ENCODE measurements at regions not wholly inside any gene's neighbourhood (a gene's known extent, or its start where the extent isn't known, plus 50 kb on each side); places are given as distances from the start of the nearest gene placed in this dataset.
A peak's percentile ranks its signal among the peaks of the same experiment; 100 is the strongest.

DNA sequence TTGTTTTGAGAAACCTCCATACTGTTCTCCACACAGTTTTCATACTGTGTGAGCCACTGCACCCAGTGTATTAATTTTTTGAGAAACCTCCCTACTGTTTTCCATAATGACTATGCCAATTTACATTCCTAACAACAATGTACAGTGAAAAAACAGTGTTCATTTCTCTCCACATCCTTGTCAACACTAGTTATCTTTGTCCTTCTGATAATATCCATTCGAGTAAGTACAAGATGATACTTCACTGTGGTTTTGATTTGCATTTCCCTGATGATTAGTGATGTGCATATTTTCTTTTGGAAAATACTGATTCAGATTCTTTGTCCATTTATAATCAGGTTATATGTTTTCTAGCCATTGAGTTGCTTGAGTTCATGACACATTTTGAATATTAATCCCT, 462.0 kb downstream of the CDH11 start:
- Mint-ChIP-seq H3K27ac (no peak overlapping the region), H3K27me3 (no peaks in the 10 kb centered on the region), H3K4me3 (no peak overlapping the region), H3K9me3 (peaks cover 7 to 11% of the 10 kb centered on the region in 2 donors), H3K4me1 (no peaks in the 10 kb centered on the region)
- ATAC-seq (no peak), DNase-seq (no peak)

DNA sequence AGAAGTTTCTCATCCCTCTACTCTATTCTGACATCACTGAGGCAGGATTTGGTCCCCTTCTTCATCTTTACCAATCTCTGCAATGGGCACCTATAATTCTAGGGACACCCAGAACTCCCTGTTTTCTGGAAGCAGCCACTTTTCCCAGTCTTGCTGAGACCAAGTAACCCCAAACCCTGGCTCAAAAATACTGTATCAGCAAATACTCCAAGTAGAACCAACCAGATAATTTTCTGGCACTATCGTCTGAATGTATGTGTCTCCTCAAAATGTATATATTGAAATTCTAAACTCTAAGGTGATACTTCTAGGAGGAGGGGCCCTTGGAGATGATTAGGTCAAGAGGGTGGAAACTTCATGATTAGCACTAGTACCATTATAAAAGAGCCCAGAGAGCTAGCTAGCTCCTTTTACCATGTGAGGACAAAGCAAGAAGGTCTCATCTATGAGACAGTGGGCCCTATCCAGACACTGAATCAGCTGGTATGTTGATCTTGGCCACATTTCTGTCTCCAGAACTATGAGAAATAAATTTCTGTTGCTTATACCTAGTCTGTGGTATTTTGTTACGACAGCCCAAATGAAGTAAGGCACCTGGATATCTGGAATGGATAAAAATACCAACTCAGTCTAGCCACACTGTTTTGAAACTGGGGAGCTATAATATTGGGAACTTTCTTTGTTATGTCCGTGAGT, 464.4 kb downstream of the CDH11 start:
- DNase-seq: no peak
- no peaks in the 10 kb centered on the region for H3K27me3 Mint-ChIP-seq

DNA sequence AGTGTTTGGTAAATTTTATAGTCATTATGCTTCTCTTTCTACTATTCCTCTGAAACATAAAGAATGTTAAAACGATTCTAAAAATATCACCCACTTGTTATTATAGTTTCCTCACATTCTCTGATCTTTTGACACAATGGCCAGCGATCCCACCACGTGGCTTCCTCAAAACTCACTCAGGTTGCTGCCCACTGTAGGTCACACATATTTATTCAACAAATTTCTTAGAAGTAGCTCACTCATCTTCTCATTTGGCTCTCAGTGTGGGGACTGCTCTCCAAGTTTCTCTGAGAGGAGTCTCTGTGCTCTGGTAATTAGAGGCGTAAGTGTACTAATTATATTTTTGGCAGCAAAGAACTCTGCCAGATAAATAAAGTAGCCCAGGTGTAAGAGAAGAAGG, 465.4 kb downstream of the CDH11 start:
- Mint-ChIP-seq H3K27ac (no peak overlapping the region), H3K9me3 (peaks cover 24 to 31% of the 10 kb centered on the region in 2 donors), H3K27me3 (no peaks in the 10 kb centered on the region), H3K4me3 (no peak overlapping the region), H3K4me1 (no peaks in the 10 kb centered on the region)
- ATAC-seq: no peak
- DNase-seq: no peak

More for the DNA sequence above, 464.4 kb downstream of the CDH11 start:
- Mint-ChIP-seq H3K4me3 (no peak overlapping the region), H3K27ac (no peak overlapping the region), H3K4me1 (no peaks in the 10 kb centered on the region), H3K9me3 (peaks cover 19 to 23% of the 10 kb centered on the region in 2 donors)
- no peak for ATAC-seq

DNA sequence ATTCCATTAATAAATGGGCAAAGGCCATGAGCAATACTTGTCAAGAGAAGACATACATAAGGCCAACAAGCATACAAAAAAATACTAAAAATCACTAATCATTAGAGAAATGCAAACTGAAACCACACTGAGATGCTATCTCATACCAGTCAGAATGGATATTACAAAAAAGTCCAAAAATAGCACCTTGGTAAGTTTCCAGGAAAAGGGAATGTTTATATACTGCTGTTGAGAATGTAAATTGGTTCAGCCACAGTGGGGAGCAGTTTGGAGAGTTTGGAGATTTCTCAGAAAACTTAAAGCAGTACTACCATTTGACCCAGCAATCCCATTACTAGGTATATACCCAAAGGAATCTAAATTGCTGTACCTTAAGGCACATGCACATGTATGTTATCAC, 467.7 kb downstream of the CDH11 start:
- Mint-ChIP-seq H3K9me3 (peaks cover 36 to 40% of the 10 kb centered on the region in 2 donors), H3K27me3 (no peaks in the 10 kb centered on the region), H3K27ac (no peak overlapping the region), H3K4me3 (no peak overlapping the region), H3K4me1 (no peaks in the 10 kb centered on the region)
- no peak for ATAC-seq
- DNase-seq: no peak

DNA sequence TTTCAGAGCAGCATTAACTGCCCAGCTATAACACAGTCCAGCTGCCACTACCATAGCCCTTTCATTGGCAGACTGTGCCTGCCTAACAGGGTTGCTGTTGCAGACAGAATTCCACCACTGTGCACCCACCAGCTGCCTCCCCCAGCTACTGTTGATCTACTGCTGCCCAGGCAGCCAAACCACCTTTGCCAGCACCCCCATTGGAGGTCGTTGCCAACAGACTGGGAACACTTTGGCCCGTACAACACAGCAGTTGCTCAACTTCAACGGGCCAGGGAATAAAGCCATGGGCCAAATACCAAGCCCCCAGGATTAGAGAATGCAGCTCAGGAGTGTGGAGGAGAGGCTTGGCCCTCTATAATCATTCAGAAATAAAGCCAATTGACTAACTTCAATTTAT, 473.6 kb downstream of the CDH11 start:
- ATAC-seq: no peak
- DNase-seq: no peak
- Mint-ChIP-seq H3K4me3 (no peak overlapping the region), H3K9me3 (peaks cover 30 to 40% of the 10 kb centered on the region in 2 donors), H3K27ac (no peak overlapping the region), H3K27me3 (no peaks in the 10 kb centered on the region), H3K4me1 (no peaks in the 10 kb centered on the region)

DNA sequence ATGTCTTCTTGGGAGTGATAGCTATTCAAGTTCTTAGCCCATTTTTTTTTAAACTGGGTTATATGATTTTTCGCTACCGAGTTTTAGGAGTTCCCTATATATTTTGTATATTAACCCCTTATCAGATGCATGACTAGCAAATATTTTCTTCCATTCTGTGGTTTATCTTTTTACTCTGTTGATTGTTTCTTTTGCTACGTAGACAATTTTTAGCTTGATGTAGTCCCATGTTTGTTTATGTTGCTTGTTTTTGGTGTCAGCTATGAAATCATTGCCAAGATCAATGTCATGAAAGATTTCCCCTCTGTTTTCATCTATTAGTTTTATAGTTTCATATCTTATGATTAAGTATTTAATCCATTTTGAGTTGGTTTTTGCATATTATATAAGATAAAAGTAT, 480.5 kb downstream of the CDH11 start:
- H3K4me1 Mint-ChIP-seq: no peaks in the 10 kb centered on the region
- H3K27me3 Mint-ChIP-seq: no peaks in the 10 kb centered on the region
- no peak for ATAC-seq
- peaks cover 5 to 6% of the 10 kb centered on the region in 2 donors for H3K9me3 Mint-ChIP-seq
- DNase-seq: no peak
- H3K4me3 Mint-ChIP-seq: no peak overlapping the region
- no peak overlapping the region for H3K27ac Mint-ChIP-seq

DNA sequence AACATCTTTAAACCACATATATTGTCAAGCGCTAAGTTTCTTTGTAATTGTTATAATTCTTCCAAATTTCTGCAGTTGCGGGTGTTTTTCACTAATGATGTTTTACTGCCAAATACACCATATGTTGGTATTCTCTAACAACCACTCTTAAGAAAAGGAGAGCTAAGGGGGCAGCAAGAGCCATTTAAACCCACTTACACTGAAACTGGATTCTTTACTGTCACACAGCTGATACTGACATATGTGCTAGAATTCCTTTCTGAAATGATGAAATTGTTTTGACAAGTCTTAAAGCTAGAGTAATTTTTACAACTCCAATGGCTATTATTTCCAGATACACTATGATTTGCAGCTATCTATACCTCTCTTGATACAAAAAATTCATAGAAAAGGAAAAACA, 483.1 kb downstream of the CDH11 start:
- no peak overlapping the region for H3K27ac Mint-ChIP-seq
- H3K9me3 Mint-ChIP-seq: peaks cover 5 to 6% of the 10 kb centered on the region in 2 donors
- ATAC-seq (no peak), DNase-seq (no peak)
- no peaks in the 10 kb centered on the region for H3K27me3 Mint-ChIP-seq
- no peak overlapping the region for H3K4me3 Mint-ChIP-seq
- H3K4me1 Mint-ChIP-seq: no peaks in the 10 kb centered on the region

DNA sequence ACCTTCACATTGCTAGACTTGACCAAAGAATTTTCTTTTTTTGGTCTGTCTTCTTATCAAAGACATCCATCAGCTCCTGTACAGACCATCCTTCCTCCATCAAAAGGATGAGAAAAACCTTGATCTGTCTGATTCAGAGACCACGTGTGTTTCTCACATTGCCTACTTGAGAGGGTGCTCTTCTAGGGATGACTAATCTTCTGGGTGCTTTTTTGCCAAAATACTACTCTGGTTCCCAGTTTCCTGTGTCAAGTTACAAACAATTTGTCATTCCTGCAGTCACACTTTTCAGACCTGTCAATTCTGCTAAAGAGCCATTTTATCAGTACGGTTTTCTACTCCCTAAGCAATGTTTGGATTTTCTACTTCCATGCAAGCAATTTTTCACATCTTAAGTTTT, 492.2 kb downstream of the CDH11 start:
- ATAC-seq: peak; percentile 42

DNA sequence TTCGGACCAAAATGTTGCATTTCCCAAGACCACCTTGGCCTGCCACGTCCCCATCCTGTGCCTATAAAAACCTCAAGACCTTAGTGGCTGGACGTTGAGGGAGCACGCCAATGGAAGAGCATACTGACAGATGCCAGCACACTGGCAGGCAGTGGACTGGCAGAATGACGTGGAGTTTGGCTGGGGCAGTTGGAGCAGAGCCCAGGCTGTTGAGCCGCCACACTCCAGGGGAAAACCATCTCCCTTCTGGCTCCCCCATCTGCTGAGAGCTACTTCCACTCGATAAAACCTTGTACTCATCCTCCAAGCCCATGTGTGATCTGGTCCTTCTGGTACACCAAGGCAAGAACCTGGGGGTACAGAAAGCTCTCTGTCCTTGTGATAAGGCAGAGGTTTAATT, 494.1 kb downstream of the CDH11 start:
- no peaks in the 10 kb centered on the region for H3K27me3 Mint-ChIP-seq
- DNase-seq: no peak
- no peak overlapping the region for H3K27ac Mint-ChIP-seq
- H3K4me1 Mint-ChIP-seq: no peaks in the 10 kb centered on the region
- H3K9me3 Mint-ChIP-seq: peaks cover under 1 to 21% of the 10 kb centered on the region in 2 donors
- no peak for ATAC-seq
- H3K4me3 Mint-ChIP-seq: no peak overlapping the region

More for the DNA sequence above, 492.2 kb downstream of the CDH11 start:
- Mint-ChIP-seq H3K9me3 (peaks cover 4 to 21% of the 10 kb centered on the region in 2 donors), H3K4me1 (no peaks in the 10 kb centered on the region), H3K27ac (no peak overlapping the region), H3K4me3 (no peak overlapping the region), H3K27me3 (no peaks in the 10 kb centered on the region)
- no peak for DNase-seq

DNA sequence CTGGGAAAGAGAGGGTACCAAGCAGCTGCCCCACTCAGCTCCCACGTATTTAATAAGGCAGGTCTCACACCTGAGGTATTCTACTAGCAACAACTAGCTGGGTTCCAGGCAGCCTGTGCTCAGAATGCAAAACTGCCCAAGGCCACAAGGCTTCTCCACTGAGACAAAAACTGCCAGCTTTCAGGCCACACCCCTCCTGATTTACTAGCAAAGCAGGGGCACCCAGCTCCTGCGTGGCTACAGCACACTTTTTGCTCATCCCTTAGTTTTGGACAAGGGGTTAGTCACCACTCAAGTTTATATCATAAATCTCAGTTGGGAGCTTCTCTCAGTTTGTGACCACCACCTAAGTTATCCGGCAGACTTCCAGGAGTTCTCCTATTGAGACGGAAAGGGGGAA, 494.6 kb downstream of the CDH11 start:
- peaks cover 5 to 21% of the 10 kb centered on the region in 2 donors for H3K9me3 Mint-ChIP-seq
- no peak overlapping the region for H3K4me3 Mint-ChIP-seq
- no peaks in the 10 kb centered on the region for H3K4me1 Mint-ChIP-seq
- no peaks in the 10 kb centered on the region for H3K27me3 Mint-ChIP-seq
- no peak for ATAC-seq
- DNase-seq: no peak
- no peak overlapping the region for H3K27ac Mint-ChIP-seq

DNA sequence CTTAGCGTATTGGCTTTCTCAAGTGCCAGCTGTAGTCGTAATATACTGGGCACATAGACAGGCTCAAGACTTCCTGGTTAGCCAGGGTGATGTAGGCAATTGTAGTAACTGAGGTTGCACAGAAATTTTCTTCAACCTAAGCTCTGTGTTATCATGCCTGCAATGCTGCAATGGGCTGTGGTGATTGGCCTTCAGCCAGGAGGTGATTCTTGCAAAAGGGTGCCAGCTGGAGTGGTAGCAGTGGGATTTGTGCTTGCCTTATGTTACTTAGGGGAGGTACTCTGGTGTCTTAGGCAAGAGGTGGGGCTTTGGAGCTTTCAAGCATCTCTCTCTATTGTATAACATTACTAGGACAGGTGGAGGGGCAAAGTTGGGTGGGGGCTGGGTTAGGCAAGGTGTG, 495.1 kb downstream of the CDH11 start:
- no peak overlapping the region for H3K4me3 Mint-ChIP-seq
- no peak overlapping the region for H3K27ac Mint-ChIP-seq
- H3K9me3 Mint-ChIP-seq: peaks cover 9 to 21% of the 10 kb centered on the region in 2 donors
- H3K4me1 Mint-ChIP-seq: no peaks in the 10 kb centered on the region
- DNase-seq: no peak
- no peak for ATAC-seq
- H3K27me3 Mint-ChIP-seq: no peaks in the 10 kb centered on the region

DNA sequence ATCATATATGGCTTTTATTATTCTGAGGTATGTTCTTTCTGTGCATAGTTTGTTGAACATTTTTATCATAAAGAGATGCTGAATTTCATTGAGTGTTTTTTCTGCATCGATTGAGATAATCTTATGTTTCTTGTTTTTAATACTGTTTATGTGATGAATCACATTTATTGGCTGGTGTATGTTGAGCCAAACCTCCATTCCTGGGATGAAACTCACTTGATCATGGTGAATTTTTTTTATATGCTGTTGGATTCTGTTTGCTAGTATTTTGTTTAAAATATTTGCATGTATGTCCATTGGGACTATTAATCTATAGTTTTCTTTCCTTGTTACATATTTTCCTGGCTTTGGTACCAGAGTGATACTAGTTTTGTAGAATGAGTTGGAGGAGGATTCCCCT, 500.2 kb downstream of the CDH11 start:
- no peak for ATAC-seq
- DNase-seq: no peak
- H3K27ac Mint-ChIP-seq: no peak overlapping the region
- no peaks in the 10 kb centered on the region for H3K4me1 Mint-ChIP-seq
- no peaks in the 10 kb centered on the region for H3K27me3 Mint-ChIP-seq
- H3K4me3 Mint-ChIP-seq: no peak overlapping the region
- H3K9me3 Mint-ChIP-seq: peaks cover 8 to 30% of the 10 kb centered on the region in 2 donors

DNA sequence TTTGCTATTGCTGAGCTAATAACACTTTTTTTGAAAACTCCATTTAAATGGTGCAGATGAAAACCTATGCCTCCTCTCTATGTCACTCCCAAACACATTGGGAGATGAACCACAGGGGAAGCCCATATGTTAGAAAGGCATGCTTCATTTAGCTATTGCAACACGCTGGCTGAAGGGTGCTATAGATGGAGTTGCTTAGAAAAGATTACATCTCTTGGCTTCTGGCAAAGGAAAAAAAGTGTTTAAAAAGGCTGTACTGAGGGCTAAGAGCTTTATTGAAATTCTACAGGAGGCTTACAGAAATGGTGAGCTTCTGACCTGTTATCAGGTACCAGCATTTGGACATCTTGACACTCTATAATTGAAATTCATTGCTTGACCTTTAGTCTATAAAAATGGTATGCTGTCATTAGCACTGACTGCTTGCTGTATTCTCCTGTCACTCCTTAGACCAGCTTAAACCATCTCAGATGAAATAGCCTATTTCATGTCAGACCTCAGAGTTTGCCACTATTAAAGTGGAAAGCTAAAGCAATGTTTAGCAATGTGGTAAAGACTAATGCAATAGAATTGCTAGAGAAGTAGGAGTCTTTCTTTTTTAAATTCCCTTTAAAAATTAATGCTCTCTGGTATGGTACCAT, 503.9 kb downstream of the CDH11 start:
- Mint-ChIP-seq H3K27ac (no peak overlapping the region), H3K27me3 (no peaks in the 10 kb centered on the region), H3K4me3 (no peak overlapping the region), H3K4me1 (no peaks in the 10 kb centered on the region), H3K9me3 (peaks cover 19 to 34% of the 10 kb centered on the region in 2 donors)
- no peak for DNase-seq
- no peak for ATAC-seq

DNA sequence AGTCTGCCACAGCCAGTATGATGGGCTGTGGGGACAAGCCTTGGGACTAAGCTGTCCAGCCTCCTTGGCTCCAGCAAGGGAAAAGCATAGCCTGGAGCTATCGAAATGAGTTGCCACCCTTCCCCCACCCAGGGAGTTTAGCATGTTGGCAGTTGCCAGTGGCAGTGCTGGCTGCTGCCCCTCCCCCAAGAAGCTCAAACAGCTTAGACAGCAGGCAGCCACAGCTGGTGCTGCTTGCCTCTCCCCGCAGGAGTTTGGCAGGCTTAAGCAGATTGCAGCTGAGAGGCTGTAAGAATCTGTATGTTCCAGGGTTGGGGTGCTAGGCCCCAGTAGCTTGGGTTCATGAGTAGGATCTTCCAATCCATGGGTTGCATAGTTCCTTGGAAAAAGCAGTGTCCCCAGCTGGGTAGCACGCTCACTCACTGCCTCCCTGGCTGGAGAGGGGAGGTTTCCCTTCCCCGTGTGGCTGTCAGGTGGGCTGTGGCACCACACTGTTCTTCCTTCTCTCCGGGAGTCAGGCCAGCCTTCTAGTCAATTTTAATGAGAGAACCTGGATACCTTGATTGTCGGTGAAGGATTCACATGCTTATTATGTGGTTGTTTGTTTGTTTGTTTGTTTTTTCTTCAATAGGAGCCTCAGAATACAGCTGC, 506.1 kb downstream of the CDH11 start:
- Mint-ChIP-seq H3K9me3 (peaks cover 27 to 31% of the 10 kb centered on the region in 2 donors), H3K27me3 (no peaks in the 10 kb centered on the region), H3K27ac (no peak overlapping the region), H3K4me3 (no peak overlapping the region), H3K4me1 (no peaks in the 10 kb centered on the region)
- DNase-seq (no peak), ATAC-seq (no peak)

DNA sequence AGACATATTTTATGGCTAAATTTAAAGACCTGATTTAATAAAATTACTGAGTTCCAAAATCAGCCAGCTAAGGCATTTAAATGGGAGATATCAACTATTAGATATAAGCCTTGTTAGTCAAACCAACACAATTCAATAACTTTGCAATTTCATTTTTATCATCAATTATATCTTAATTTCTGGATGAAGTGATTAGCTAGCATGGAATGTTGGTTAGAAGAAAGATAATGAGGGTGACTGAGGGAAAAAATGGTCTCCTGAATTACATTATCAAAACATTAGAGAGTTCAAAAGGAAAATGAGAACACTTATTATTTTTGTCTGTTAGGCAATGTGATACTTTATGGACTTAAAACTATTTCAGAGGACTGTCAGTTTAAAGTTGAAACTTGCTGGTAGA, 525.7 kb downstream of the CDH11 start:
- DNase-seq (no peak), ATAC-seq (no peak)
- Mint-ChIP-seq H3K27ac (no peak overlapping the region), H3K9me3 (peaks cover 10% of the 10 kb centered on the region in 2 donors), H3K4me1 (no peaks in the 10 kb centered on the region), H3K27me3 (no peaks in the 10 kb centered on the region), H3K4me3 (no peak overlapping the region)

DNA sequence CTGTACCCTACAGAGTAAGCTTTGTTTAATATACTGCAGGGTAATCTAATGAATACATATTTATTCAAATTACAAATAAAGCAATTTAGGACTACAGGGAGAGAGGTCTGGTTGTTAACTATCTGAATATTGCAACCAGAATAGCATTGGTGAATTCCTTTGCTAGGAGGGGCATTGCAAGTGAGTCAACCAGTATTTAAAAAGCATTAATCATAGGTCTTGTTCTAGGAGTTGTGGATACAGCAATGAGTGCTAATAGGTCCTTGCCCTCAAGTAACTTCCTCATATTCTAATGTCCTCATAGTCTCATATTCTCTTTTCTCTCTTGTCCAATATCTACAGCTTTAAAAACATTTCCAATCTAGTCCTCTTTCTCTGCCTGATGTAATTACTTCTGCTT, 531.4 kb downstream of the CDH11 start:
- Mint-ChIP-seq H3K27me3 (no peaks in the 10 kb centered on the region), H3K4me1 (no peaks in the 10 kb centered on the region), H3K9me3 (peaks cover 12 to 15% of the 10 kb centered on the region in 2 donors), H3K4me3 (no peak overlapping the region), H3K27ac (no peak overlapping the region)
- no peak for ATAC-seq
- no peak for DNase-seq

All from stimulated activated naive CD8-positive, alpha-beta T cell treated with anti-CD3 and anti-CD28 coated beads, Interleukin-15, amount 100 ng/mL, for 72 hours (primary cell).